GM23248 (cell line): ENCODE measurements at regions not wholly inside any gene's neighbourhood (a gene's known extent, or its start where the extent isn't known, plus 50 kb on each side); places are given as distances from the start of the nearest gene placed in this dataset.

Experiments
- DNase-seq: peaks from one replicate; pipeline ENCODE4 v3.0.0-alpha.2; 2015
- H2AFZ ChIP-seq: fragments of 200-600 bp; sonication (generic); 2 replicates; pipeline ENCODE4 v1.6.1; 2016; ENCODE audit warnings: antibody characterized with exemption
- H3F3A ChIP-seq: fragments of 200-600 bp; sonication (generic); 2 replicates; pipeline ENCODE4 v1.6.1; 2016; ENCODE audit warnings: mild to moderate bottlenecking, antibody characterized with exemption, mixed run types; ENCODE audit not compliant: insufficient read depth
- H3K27ac ChIP-seq: fragments of 200-600 bp; sonication (generic); 2 replicates; pipeline ENCODE4 v1.5.1; 2016; ENCODE audit warnings: mild to moderate bottlenecking
- H3K27me3 ChIP-seq: fragments of 200-600 bp; sonication (generic); replicated peaks from 2 replicates; pipeline ENCODE4 v1.6.1; 2016; ENCODE audit warnings: mild to moderate bottlenecking; ENCODE audit not compliant: insufficient read depth
- H3K36me3 ChIP-seq: fragments of 200-600 bp; sonication (generic); 2 replicates; pipeline ENCODE4 v1.6.1; 2016; ENCODE audit warnings: low read depth, mild to moderate bottlenecking
- H3K4me1 ChIP-seq: fragments of 200-600 bp; sonication (generic); 2 replicates; pipeline ENCODE4 v1.6.1; 2016; ENCODE audit warnings: mild to moderate bottlenecking; ENCODE audit not compliant: insufficient read depth
- H3K4me2 ChIP-seq: fragments of 200-600 bp; sonication (generic); one replicate; pipeline ENCODE4 v1.6.1; 2016; ENCODE audit warnings: mild to moderate bottlenecking; ENCODE audit not compliant: unreplicated experiment
- H3K4me3 ChIP-seq: fragments of 200-600 bp; sonication (generic); 2 replicates; pipeline ENCODE4 v1.5.1; 2016; ENCODE audit warnings: mild to moderate bottlenecking
- H3K79me2 ChIP-seq: fragments of 200-600 bp; sonication (generic); 2 replicates; pipeline ENCODE4 v1.6.1; 2016; ENCODE audit warnings: mild to moderate bottlenecking; ENCODE audit not compliant: insufficient read depth
- H3K9ac ChIP-seq: fragments of 200-600 bp; sonication (generic); 2 replicates; pipeline ENCODE4 v1.6.1; 2016; ENCODE audit warnings: mild to moderate bottlenecking
- H3K9me2 ChIP-seq: fragments of 200-600 bp; sonication (generic); 2 replicates; pipeline ENCODE4 v1.6.1; 2016; ENCODE audit warnings: mixed run types, mild to moderate bottlenecking, moderate library complexity; ENCODE audit not compliant: insufficient read depth
- H3K9me3 ChIP-seq: fragments of 200-600 bp; sonication (generic); one replicate; pipeline ENCODE4 v1.6.1; 2017; ENCODE audit warnings: low read depth
- H4K20me1 ChIP-seq: fragments of 200-600 bp; sonication (generic); 2 replicates; pipeline ENCODE4 v1.6.0; 2016; ENCODE audit not compliant: insufficient read depth
- EZH2 ChIP-seq: fragments of 200-600 bp; sonication (generic); IDR thresholded peaks from 2 replicates; pipeline ENCODE4 v1.6.1; 2018; ENCODE audit warnings: antibody characterized with exemption, mild to moderate bottlenecking; ENCODE audit not compliant: insufficient read depth, poor library complexity, severe bottlenecking
- EZH2phosphoT487 ChIP-seq: fragments of 200-600 bp; sonication (generic); IDR thresholded peaks from 2 replicates; pipeline ENCODE4 v1.6.1; 2018; ENCODE audit warnings: antibody characterized with exemption, moderate library complexity, mild to moderate bottlenecking, low read depth; ENCODE audit not compliant: insufficient read depth
- WGBS, 2 experiments: methylation state at CpG; one replicate each; pipeline ENCODE4 v1.1.6; 2015 to 2017; ENCODE audit warnings: low lambda C conversion rate in 2 of 2, low coverage in 1 of 2; ENCODE audit errors: missing lambda C conversion rate in 2 of 2; 5-methylcytosine and 5-hydroxymethylcytosine counted together
- in situ Hi-C: fragments of 300-500 bp; cut with MboI; formaldehyde crosslinking; loops from 2 replicates; pipeline ENCODE4 v1.15.0; 2020

DNA sequence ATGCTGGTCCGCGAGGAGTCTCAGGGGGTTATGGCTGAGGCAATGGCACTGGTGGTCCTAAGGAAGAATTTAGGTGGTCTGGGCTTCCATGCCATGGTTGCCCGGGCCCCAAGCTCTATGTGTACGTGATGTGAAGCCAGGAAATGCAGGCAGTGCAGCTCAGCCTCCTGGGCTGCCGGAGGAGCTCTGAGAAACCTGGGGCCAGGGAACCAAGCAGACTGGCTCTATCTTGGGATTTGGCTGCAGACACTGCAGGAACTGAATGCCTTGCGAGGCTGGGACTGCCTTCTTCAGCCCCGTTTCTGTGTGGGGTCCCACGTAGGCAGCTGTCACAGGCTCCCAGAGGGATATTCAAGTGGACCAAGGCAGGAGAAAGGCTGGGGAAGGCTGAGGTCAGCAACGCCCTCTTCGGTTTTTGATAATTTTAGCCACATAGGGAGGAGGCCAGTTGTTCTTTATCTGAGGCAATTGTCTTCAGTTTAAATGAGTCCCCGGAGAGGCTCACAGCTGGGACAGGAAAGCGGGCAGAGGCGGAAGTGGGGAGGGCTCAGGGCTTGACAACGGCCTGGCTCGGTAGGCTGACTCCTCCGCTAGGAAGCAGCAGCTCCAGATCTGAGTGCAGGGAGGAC lies 77.7 kb downstream of the RHOB start:
- Histone ChIP-seq H4K20me1 (no peaks in the 10 kb centered on the region), H2AFZ (no peak overlapping the region), H3K27me3 (no peaks in the 10 kb centered on the region), H3K79me2 (no peaks in the 10 kb centered on the region), H3K4me1 (peaks cover 9% of the 10 kb centered on the region), H3K9me2 (no peaks in the 10 kb centered on the region), H3F3A (no peaks in the 10 kb centered on the region), H3K9ac (no peak overlapping the region), H3K27ac (no peak overlapping the region), H3K4me3 (no peak overlapping the region), H3K9me3 (no peaks in the 10 kb centered on the region), H3K4me2 (no peak overlapping the region), H3K36me3 (no peaks in the 10 kb centered on the region)
- WGBS, 2 experiments: 69 to 71% methylated on average over 16 of the region's 16 CpGs
- in situ Hi-C loops: no loop called here
- DNase-seq: no peak
- TF ChIP-seq EZH2phosphoT487 (no peak), EZH2 (no peak)

DNA sequence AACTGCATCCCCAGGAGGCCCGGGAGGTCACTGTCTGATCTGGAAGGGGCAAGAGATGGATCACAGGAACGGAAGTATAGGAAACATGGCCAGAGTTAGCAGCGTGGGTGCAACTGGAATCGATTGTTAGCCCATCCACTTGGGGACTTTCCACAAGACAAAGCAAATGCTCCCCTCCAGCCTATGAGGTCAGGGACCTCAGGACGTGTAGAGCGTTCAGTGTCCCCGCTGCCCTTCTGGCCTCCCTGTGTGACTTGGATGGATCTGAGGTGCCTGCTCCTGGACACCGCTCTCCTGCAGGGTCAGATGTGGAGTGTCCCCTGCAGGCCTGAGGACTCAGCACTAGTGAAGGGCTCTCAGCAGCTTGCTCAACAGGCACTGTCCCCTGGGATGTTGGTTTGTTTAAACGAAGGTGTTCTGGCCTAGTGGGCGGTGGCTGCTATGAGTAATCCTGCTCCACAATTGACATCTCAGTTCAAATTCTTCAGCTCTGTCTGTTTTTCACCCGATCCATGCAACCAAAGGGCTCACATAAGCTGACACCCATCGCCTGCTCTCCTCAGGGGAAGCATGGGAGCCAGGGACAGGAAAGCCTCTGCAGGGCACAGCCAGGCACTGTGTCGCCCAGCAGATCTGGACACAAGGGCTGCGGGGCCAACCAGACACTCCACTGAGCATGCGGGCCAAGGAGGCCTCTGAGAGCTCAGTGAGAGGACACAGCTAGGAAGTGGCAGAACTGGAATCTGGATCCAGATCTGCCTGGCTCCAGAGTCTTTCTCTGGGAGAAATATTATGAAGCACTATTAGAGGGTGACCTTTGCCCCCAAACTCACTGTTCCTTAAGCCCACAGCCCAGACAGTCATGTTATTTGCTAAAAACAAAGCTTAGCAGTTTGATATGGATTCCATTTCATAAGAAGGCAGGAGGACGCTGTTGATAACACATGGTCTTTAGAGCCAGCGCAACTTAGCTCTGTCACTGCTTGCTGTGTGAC lies 78.5 kb downstream of the RHOB start:
- Histone ChIP-seq H3K9ac (no peak overlapping the region), H3K27ac (no peak overlapping the region), H3K4me1 (peaks cover 9% of the 10 kb centered on the region), H3K36me3 (no peaks in the 10 kb centered on the region), H3K9me2 (no peaks in the 10 kb centered on the region), H3K27me3 (no peaks in the 10 kb centered on the region), H4K20me1 (no peaks in the 10 kb centered on the region), H3K79me2 (no peaks in the 10 kb centered on the region), H2AFZ (no peak overlapping the region), H3K4me2 (no peak overlapping the region), H3K9me3 (no peaks in the 10 kb centered on the region), H3K4me3 (no peak overlapping the region), H3F3A (no peaks in the 10 kb centered on the region)
- no peak for TF ChIP-seq EZH2phosphoT487
- TF ChIP-seq EZH2: no peak
- peak; percentile 89 for DNase-seq
- WGBS, 2 experiments: 81 to 82% methylated on average over 17 of the region's 17 CpGs
- in situ Hi-C loops: no loop called here

DNA sequence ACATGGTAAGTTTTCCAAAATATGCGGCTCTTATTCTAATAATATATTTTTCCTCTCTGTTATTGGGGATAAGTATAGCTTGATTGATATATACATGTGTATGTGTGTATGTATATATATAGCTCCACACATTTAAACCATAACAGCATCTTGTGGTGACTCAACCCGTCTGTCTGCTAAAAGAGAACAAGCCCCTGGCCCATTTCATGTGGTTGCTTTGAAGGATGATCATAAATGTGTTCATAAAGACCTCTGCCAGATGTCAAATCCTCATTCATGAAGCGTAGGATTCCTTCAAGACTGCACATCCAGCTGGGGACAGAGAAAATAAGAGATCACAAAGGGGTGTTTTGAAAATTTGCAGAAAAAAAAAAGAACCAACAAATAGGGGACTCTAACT lies 79.3 kb downstream of the RHOB start:
- Histone ChIP-seq H3K27ac (no peak overlapping the region), H3K9me2 (no peaks in the 10 kb centered on the region), H2AFZ (no peak overlapping the region), H3K27me3 (no peaks in the 10 kb centered on the region), H3K4me3 (no peak overlapping the region), H3K9me3 (no peaks in the 10 kb centered on the region), H3K79me2 (no peaks in the 10 kb centered on the region), H3F3A (no peaks in the 10 kb centered on the region), H3K4me2 (no peak overlapping the region), H4K20me1 (no peaks in the 10 kb centered on the region), H3K4me1 (peaks cover 9% of the 10 kb centered on the region), H3K9ac (no peak overlapping the region), H3K36me3 (no peaks in the 10 kb centered on the region)
- in situ Hi-C loops: no loop called here
- no peak for DNase-seq
- no peak for TF ChIP-seq EZH2phosphoT487
- TF ChIP-seq EZH2: no peak
- WGBS, 2 experiments: 92 to 94% methylated on average over 3 of the region's 3 CpGs

DNA sequence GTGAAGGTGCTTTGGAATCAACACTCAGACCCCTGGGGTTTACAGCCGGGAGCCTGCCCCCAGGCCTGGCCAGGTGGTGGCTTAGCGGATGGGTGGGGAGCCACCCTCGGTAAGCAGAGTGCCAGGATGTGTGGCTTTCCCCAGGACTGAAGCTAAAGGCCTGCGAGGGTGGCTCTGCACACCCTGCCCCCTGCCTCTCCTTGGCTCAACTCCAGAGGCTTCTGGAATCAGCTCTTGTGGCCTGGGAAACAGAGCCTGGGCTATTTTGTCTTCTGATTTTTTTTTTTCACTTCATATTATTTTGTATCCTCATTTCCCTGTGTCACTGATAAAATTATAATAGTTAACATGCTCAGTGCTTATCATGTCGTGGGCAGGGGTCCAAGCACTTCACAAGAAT lies 79.8 kb downstream of the RHOB start:
- H2AFZ ChIP-seq: no peak overlapping the region
- no peak overlapping the region for H3K4me3 ChIP-seq
- H3K27me3 ChIP-seq: no peaks in the 10 kb centered on the region
- H3K9ac ChIP-seq: no peak overlapping the region
- peaks cover 9% of the 10 kb centered on the region for H3K4me1 ChIP-seq
- DNase-seq: no peak
- H3F3A ChIP-seq: no peaks in the 10 kb centered on the region
- H3K9me2 ChIP-seq: no peaks in the 10 kb centered on the region
- no peak overlapping the region for H3K27ac ChIP-seq
- in situ Hi-C loops: no loop called here
- 75 to 76% methylated on average over 5 of the region's 5 CpGs for WGBS, 2 experiments
- no peaks in the 10 kb centered on the region for H4K20me1 ChIP-seq
- no peaks in the 10 kb centered on the region for H3K36me3 ChIP-seq
- H3K79me2 ChIP-seq: no peaks in the 10 kb centered on the region
- H3K4me2 ChIP-seq: no peak overlapping the region
- no peaks in the 10 kb centered on the region for H3K9me3 ChIP-seq
- TF ChIP-seq EZH2phosphoT487: no peak
- TF ChIP-seq EZH2: no peak
